GM18499 (cell line): ENCODE measurements at regions not wholly inside any gene's neighbourhood (a gene's known extent, or its start where the extent isn't known, plus 50 kb on each side); places are given as distances from the start of the nearest gene placed in this dataset.
"Not testable (repeated sequence)": the region's sequence is repeated elsewhere in the genome, so short reads cannot be mapped to it uniquely, and the experiment has no call there.

Source experiments
- ATAC-seq: cut with Tn5 transposase; IDR thresholded peaks from one replicate; pipeline ENCODE4 v1.9.1; 2021; ENCODE audit warnings: moderate number of reproducible peaks; ENCODE audit not compliant: insufficient read depth, unreplicated experiment

GRCh38 chr5:106127341-106127781 lies 1543.4 kb downstream of the EFNA5 start:
- ATAC-seq: no peak

GRCh38 chr5:106121972-106122605 lies 1548.6 kb downstream of the EFNA5 start:
- ATAC-seq: peak; percentile 80

GRCh38 chr5:106116682-106117081 lies 1554.1 kb downstream of the EFNA5 start:
- no peak for ATAC-seq

GRCh38 chr5:106113922-106114321 lies 1556.8 kb downstream of the EFNA5 start:
- no peak for ATAC-seq

- no peak for ATAC-seq
Measured at GRCh38 chr5:106106384-106106783, 1564.4 kb downstream of the EFNA5 start.

- no peak for ATAC-seq
Measured at GRCh38 chr5:106097340-106097739, 1573.4 kb downstream of the EFNA5 start.

- ATAC-seq: no peak
Measured at GRCh38 chr5:106094839-106095238, 1575.9 kb downstream of the EFNA5 start.

GRCh38 chr5:106094204-106094607 lies 1576.5 kb downstream of the EFNA5 start:
- no peak for ATAC-seq

- ATAC-seq: no peak
Measured at GRCh38 chr5:106093134-106093533, 1577.6 kb downstream of the EFNA5 start.

GRCh38 chr5:106092455-106092854 lies 1578.3 kb downstream of the EFNA5 start:
- ATAC-seq: no peak

GRCh38 chr5:106089073-106089472 lies 1581.7 kb downstream of the EFNA5 start:
- no peak for ATAC-seq

GRCh38 chr5:106088462-106088861 lies 1582.3 kb downstream of the EFNA5 start:
- no peak for ATAC-seq

GRCh38 chr5:106086352-106086751 lies 1584.4 kb downstream of the EFNA5 start:
- no peak for ATAC-seq

- no peak for ATAC-seq
Measured at GRCh38 chr5:106085556-106085955, 1585.2 kb downstream of the EFNA5 start.

GRCh38 chr5:106085136-106085535 lies 1585.6 kb downstream of the EFNA5 start:
- ATAC-seq: no peak

GRCh38 chr5:106080535-106080934 lies 1590.2 kb downstream of the EFNA5 start:
- ATAC-seq: no peak

GRCh38 chr5:106076655-106077054 lies 1594.1 kb downstream of the EFNA5 start:
- no peak for ATAC-seq

- ATAC-seq: no peak
Measured at GRCh38 chr5:106072208-106072607, 1598.5 kb downstream of the EFNA5 start.

- no peak for ATAC-seq
Measured at GRCh38 chr5:106047341-106047740, 1623.4 kb downstream of the EFNA5 start.

- not testable (repeated sequence) for ATAC-seq
Measured at GRCh38 chr5:106032069-106032468, 1638.7 kb downstream of the EFNA5 start.

GRCh38 chr5:106028314-106028713 lies 1642.4 kb downstream of the EFNA5 start:
- ATAC-seq: no peak

- ATAC-seq: no peak
Measured at GRCh38 chr5:106020894-106021293, 1649.8 kb downstream of the EFNA5 start.

GRCh38 chr5:106019261-106019660 lies 1651.5 kb downstream of the EFNA5 start:
- ATAC-seq: no peak
